ENCODE measurements at regions not wholly inside any gene's neighbourhood (a gene's known extent, or its start where the extent isn't known, plus 50 kb on each side); places are given as distances from the start of the nearest gene placed in this dataset.

DNA sequence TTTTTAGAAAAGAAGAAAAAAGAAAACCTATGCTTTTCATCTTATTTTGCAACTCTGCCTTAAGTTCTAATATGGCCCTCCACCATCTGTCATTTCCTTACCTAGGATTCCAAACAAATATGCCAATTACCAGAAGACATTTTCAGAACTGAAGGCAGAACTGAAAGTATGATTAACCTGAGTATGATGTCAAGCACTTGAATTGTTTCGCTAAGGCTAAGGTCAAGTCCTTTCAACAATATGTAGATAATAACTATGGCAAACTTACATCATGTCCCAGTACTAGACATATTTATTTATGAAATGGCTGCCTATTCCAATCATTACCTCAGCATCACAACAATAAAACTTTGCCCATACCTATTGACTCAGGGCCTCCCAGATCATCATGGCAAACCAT lies 91.0 kb downstream of the OR13H1 start:
- TF ChIP-seq, protein P1, sequence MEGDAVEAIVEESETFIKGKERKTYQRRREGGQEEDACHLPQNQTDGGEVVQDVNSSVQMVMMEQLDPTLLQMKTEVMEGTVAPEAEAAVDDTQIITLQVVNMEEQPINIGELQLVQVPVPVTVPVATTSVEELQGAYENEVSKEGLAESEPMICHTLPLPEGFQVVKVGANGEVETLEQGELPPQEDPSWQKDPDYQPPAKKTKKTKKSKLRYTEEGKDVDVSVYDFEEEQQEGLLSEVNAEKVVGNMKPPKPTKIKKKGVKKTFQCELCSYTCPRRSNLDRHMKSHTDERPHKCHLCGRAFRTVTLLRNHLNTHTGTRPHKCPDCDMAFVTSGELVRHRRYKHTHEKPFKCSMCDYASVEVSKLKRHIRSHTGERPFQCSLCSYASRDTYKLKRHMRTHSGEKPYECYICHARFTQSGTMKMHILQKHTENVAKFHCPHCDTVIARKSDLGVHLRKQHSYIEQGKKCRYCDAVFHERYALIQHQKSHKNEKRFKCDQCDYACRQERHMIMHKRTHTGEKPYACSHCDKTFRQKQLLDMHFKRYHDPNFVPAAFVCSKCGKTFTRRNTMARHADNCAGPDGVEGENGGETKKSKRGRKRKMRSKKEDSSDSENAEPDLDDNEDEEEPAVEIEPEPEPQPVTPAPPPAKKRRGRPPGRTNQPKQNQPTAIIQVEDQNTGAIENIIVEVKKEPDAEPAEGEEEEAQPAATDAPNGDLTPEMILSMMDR (IDR thresholded peaks at IDR 0.05 in 2 of 3, conservative IDR thresholded peaks at IDR 0.05 in 1 of 3; ENCODE audit: borderline replicate concordance in 1 of 3, insufficient read depth in 1 of 3, low read depth in 2 of 3, low read length in 2 of 3) = no peak
- TF ChIP-seq RAD21 (IDR thresholded peaks at IDR 0.05; ENCODE audit: low read depth) = no peak
- TF ChIP-seq ELF1 (IDR thresholded peaks at IDR 0.05; ENCODE audit: borderline replicate concordance, low read depth) = no peak
- TF ChIP-seq CEBPB (IDR thresholded peaks at IDR 0.05; ENCODE audit: low read depth) = no peak
- no peak for TF ChIP-seq EZH2phosphoT487 (IDR thresholded peaks at IDR 0.05; ENCODE audit: borderline replicate concordance)
- TF ChIP-seq JUND (IDR thresholded peaks at IDR 0.05) = no peak
- no peak for TF ChIP-seq POLR2A (IDR thresholded peaks at IDR 0.05; ENCODE audit: borderline replicate concordance, extremely low read depth, insufficient read depth, insufficient read length)
- TF ChIP-seq, protein P2, sequence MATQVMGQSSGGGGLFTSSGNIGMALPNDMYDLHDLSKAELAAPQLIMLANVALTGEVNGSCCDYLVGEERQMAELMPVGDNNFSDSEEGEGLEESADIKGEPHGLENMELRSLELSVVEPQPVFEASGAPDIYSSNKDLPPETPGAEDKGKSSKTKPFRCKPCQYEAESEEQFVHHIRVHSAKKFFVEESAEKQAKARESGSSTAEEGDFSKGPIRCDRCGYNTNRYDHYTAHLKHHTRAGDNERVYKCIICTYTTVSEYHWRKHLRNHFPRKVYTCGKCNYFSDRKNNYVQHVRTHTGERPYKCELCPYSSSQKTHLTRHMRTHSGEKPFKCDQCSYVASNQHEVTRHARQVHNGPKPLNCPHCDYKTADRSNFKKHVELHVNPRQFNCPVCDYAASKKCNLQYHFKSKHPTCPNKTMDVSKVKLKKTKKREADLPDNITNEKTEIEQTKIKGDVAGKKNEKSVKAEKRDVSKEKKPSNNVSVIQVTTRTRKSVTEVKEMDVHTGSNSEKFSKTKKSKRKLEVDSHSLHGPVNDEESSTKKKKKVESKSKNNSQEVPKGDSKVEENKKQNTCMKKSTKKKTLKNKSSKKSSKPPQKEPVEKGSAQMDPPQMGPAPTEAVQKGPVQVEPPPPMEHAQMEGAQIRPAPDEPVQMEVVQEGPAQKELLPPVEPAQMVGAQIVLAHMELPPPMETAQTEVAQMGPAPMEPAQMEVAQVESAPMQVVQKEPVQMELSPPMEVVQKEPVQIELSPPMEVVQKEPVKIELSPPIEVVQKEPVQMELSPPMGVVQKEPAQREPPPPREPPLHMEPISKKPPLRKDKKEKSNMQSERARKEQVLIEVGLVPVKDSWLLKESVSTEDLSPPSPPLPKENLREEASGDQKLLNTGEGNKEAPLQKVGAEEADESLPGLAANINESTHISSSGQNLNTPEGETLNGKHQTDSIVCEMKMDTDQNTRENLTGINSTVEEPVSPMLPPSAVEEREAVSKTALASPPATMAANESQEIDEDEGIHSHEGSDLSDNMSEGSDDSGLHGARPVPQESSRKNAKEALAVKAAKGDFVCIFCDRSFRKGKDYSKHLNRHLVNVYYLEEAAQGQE (IDR thresholded peaks at IDR 0.05; ENCODE audit: low read depth) = no peak
- TF ChIP-seq SRF (IDR thresholded peaks at IDR 0.05; ENCODE audit: low read depth) = no peak
- no peak for TF ChIP-seq EZH2 (IDR thresholded peaks at IDR 0.05)
